Activated CD8-positive, alpha-beta memory T cell treated with anti-CD3 and anti-CD28 coated beads, Interleukin-2, amount 10 ng/mL, durations not matched to agents 7 days and 5 days (primary cell): ENCODE measurements at regions not wholly inside any gene's neighbourhood (a gene's known extent, or its start where the extent isn't known, plus 50 kb on each side); places are given as distances from the start of the nearest gene placed in this dataset.

Experiments
- ATAC-seq: fragments of 150-1000 bp; cut with Tn5 transposase; one replicate; pipeline ENCODE4 v1.10.0; 2021; ENCODE audit warnings: moderate library complexity
- CTCF ChIA-PET: fragments of 350-600 bp; sonication (Branson Sonifier 250); formaldehyde crosslinking; loops from one replicate; lab custom pipeline; 2021; ENCODE audit warnings: antibody characterized with exemption; lab: Charles Lee
- DNase-seq: peaks from one replicate; pipeline ENCODE4 v3.0.0-alpha.2; 2020
- H3K27ac Mint-ChIP-seq: one replicate; pipeline ENCODE4 v1.8.0; 2021; ENCODE audit warnings: mild to moderate bottlenecking, mixed read lengths
- H3K27me3 Mint-ChIP-seq: one replicate; pipeline ENCODE4 v1.8.0; 2021; ENCODE audit warnings: mixed read lengths
- H3K36me3 Mint-ChIP-seq: one replicate; pipeline ENCODE4 v1.8.0; 2021; ENCODE audit warnings: mild to moderate bottlenecking, mixed read lengths
- H3K4me1 Mint-ChIP-seq: one replicate; pipeline ENCODE4 v1.8.0; 2021; ENCODE audit warnings: mixed read lengths
- H3K4me3 Mint-ChIP-seq: one replicate; pipeline ENCODE4 v1.8.0; 2021; ENCODE audit warnings: mild to moderate bottlenecking, moderate library complexity, mixed read lengths
- H3K9me3 Mint-ChIP-seq: one replicate; pipeline ENCODE4 v1.8.0; 2022; ENCODE audit warnings: low read depth, mixed read lengths

DNA sequence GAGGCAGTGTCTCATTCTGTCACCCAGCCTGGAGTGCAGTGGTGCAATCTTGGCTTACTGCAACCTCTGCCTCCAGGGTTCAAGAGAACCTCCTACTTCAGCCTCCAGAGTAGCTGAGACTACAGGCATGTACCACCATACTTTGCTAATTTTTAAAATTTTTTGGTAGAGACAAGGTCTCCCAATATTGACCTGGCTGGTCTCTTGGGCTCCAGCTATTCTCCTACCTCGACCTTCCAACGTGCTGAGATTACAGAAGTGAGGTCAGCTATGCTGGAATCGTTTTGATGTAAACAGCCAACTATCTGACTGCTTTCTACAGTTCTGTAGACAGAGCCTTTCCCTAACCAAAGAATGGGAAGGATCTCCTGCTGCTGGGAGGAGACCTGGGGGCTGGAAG is 375.8 kb downstream of the GATA3 start:
- no peak for DNase-seq
- no peaks in the 10 kb centered on the region for H3K9me3 Mint-ChIP-seq
- H3K4me3 Mint-ChIP-seq: no peak overlapping the region
- CTCF ChIA-PET: interaction anchor here (0.7 to 1.9 kb wide), 9 partner anchors 9 to 370 kb away, joined by 3 to 6 read pairs (median 3); no protein-coding TSS in a partner anchor
- H3K27me3 Mint-ChIP-seq: peaks cover 3% of the 10 kb centered on the region
- no peaks in the 10 kb centered on the region for H3K36me3 Mint-ChIP-seq
- H3K27ac Mint-ChIP-seq: no peak overlapping the region
- peaks cover 10% of the 10 kb centered on the region for H3K4me1 Mint-ChIP-seq
- no peak for ATAC-seq

DNA sequence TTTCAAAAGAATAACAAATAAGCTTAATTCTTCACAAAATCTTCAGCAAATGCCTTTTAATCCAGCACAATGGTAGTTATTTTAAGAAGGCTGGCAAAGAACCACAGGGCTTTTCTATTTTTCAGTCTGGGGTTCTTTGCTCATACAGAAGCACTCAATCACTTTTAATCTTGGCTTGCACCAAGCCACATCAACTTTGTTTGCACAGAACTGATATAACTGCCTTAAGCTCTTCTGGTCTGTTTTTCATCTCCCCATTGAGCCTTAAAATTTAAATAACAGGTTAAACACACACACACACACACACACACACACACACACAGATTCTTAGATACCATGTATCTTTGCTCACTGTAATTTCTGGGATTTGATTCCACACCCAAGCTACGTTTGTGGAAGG is 377.0 kb downstream of the GATA3 start:
- Mint-ChIP-seq H3K27me3 (peaks cover 3% of the 10 kb centered on the region), H3K9me3 (no peaks in the 10 kb centered on the region), H3K36me3 (peaks cover 2% of the 10 kb centered on the region), H3K4me1 (peaks cover 10% of the 10 kb centered on the region), H3K4me3 (no peak overlapping the region), H3K27ac (no peak overlapping the region)
- ATAC-seq: no peak
- no peak for DNase-seq
- CTCF ChIA-PET: interaction anchor here (0.8 to 1.9 kb wide), 3 partner anchors 10 to 371 kb away, joined by 3 to 5 read pairs (median 3); no protein-coding TSS in a partner anchor

DNA sequence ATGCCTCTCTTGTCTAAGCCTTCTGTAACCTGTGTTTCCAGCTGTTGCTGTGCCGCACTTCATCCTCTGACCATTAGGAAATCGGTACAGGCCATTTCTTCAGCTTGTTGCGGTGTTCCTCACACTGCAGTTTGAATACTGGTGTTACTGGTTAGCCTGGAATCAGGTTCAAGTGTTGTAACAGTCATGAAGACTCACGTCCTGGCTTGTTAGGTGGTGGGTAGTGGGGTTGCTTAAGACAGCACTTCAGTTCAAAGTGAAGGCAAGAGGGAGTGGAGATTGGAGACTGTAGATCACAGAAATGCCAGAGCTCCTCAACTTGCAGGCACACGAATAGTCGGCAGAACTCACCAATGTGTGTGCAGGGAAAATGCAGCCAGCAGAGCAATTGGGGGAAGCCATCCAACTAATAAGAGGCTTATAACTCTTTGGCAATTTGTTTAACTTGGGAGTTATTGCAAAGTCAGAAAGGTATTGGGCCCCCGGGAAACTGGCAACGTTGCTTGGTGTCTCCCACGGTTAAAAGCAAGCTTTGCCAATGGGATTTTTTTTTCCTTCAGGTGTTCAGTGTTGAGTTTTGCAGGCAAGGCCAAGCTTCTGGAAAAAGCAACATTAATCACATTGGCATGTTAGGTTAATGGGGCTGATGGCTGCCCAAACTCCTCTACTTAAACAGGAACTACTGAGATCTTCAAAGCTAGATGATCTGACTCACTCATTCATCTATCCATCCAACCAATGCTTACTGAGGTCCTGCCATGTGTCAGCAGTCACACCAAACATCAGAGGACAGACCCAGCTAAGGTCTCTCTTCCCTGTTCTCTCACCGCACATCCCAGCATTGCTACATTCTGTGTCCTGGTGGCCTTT is 380.9 kb downstream of the GATA3 start:
- H3K4me3 Mint-ChIP-seq: no peak overlapping the region
- ATAC-seq (no peak), DNase-seq (no peak)
- CTCF ChIA-PET: interaction anchor here (0.8 to 1.4 kb wide), 4 partner anchors 8 to 38 kb away, joined by 3 read pairs; no protein-coding TSS in a partner anchor
- H3K9me3 Mint-ChIP-seq: no peaks in the 10 kb centered on the region
- H3K27ac Mint-ChIP-seq: no peak overlapping the region
- peaks cover 11% of the 10 kb centered on the region for H3K36me3 Mint-ChIP-seq
- H3K4me1 Mint-ChIP-seq: peaks cover 35% of the 10 kb centered on the region
- H3K27me3 Mint-ChIP-seq: peaks cover 3% of the 10 kb centered on the region

DNA sequence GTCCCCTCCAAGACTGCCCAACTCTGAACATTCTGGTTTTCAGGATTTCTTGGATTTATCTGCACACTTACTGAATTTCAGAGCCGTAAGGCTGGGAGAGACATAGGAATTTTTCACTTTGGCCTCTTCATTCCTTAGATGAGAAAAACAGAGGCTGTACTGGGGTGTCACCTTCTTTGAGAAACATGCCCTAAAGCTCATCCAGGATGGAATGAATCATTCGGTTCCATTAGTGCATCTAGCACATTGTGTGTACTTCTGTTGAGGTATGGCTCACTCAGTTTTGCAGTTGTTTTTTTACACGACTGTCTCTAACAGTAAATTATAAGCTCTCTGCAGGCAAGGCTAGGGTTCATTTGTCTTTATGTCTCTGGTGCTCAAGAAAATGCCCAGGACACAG is 383.4 kb downstream of the GATA3 start:
- H3K27me3 Mint-ChIP-seq: no peaks in the 10 kb centered on the region
- H3K4me1 Mint-ChIP-seq: peaks cover 35% of the 10 kb centered on the region
- no peak overlapping the region for H3K4me3 Mint-ChIP-seq
- H3K27ac Mint-ChIP-seq: peak overlapping the region; percentile 48
- no peaks in the 10 kb centered on the region for H3K9me3 Mint-ChIP-seq
- DNase-seq (no peak), ATAC-seq (no peak)
- peaks cover 11% of the 10 kb centered on the region for H3K36me3 Mint-ChIP-seq
- CTCF ChIA-PET: interaction anchor here (0.8 to 1.1 kb wide), 4 partner anchors 9 to 377 kb away, joined by 3 read pairs; no protein-coding TSS in a partner anchor

DNA sequence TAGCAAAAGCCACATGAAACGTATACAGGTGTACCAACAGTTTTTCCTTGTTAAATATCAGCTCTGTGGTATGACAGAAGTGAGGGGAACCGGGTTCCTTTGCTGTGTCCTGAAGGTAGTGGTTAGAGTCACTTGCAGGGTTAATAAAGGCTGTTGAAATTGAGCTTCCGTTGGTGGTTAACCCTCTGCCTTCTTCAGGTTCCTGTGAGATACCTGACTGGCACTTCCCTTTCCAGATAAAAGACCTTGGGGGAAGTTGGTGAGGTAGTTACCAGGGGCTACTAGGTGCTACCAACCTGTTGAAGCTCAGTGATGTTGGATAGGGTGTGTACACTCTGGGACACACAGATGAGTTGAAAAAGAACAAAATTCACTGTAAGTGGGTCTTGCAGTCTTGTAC is 384.1 kb downstream of the GATA3 start:
- Mint-ChIP-seq H3K9me3 (no peaks in the 10 kb centered on the region), H3K27me3 (peaks cover 5% of the 10 kb centered on the region), H3K27ac (peak overlapping the region; percentile 48), H3K4me1 (peaks cover 37% of the 10 kb centered on the region), H3K4me3 (no peak overlapping the region), H3K36me3 (peaks cover 11% of the 10 kb centered on the region)
- CTCF ChIA-PET: interaction anchor here (0.8 to 1.4 kb wide), 6 partner anchors 8 to 378 kb away, joined by 3 to 4 read pairs (median 3); no protein-coding TSS in a partner anchor
- ATAC-seq (peak; percentile 86), DNase-seq (peak; percentile 64)

DNA sequence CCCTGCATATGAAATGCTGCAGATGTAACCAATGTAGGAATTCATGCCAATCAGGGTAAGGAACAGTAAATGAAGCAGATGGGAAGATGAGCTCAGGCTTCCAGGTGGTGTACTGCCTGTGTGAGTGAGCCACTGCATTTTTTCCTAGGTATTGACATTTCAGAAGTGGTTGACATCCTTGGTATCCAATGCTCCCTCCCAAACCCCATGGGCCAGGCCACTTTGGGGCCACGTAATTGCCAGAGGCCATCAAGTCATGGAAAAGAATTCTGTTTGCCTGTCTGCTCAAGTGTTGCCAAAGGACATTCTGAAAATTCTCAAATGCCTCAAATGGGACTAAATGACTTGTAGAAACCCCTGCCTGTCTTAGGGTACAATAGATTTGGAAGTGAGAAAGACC is 384.6 kb downstream of the GATA3 start:
- Mint-ChIP-seq H3K4me3 (no peak overlapping the region), H3K4me1 (peaks cover 40% of the 10 kb centered on the region), H3K9me3 (no peaks in the 10 kb centered on the region), H3K27me3 (peaks cover 6% of the 10 kb centered on the region), H3K27ac (peak overlapping the region; percentile 48), H3K36me3 (peaks cover 11% of the 10 kb centered on the region)
- CTCF ChIA-PET: interaction anchor here (0.8 to 1.4 kb wide), 5 partner anchors 23 to 378 kb away, joined by 3 to 4 read pairs (median 3); no protein-coding TSS in a partner anchor
- DNase-seq (no peak), ATAC-seq (no peak)

DNA sequence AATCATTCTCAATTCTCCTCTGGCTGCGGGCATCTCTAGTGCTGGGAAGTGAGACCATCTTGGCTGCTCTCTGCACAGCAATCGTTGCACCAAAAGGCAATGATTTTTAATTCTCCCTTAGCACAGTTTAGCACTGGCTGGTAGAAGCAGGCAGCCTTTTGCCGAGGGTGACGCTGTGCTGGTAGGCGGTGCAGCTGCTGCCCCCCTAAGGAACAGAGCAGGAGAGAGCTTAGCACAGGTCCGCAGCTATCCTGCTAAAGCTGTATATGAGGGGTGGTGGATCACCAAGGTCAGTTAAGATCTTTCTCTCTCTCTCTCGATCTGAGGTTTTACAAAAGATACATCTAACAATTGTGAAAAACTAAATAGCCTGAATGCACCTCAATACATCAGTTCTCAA is 390.1 kb downstream of the GATA3 start:
- ATAC-seq: peak; percentile 96
- no peak overlapping the region for H3K27ac Mint-ChIP-seq
- peak; percentile 68 for DNase-seq

DNA sequence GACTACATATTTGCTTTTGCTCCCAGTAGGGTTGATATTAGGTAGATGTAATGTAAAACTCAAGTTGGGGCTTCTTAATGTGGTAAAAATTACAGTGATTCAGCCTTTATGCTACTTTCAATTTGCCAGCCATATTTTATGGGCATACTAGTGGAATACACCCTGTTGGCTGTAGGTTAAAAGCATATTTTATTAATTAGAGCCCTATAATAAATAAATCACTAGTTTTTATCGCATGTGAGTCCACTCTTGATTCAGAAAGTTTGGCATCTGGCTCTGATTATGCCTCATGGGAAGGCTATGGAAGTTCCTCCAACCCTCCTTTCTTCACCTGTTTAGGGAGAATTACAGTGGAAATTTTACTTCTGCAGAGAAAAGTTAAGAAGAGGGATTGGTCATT is 390.9 kb downstream of the GATA3 start:
- no peak overlapping the region for H3K4me3 Mint-ChIP-seq
- H3K27me3 Mint-ChIP-seq: peaks cover 6% of the 10 kb centered on the region
- H3K9me3 Mint-ChIP-seq: no peaks in the 10 kb centered on the region
- H3K36me3 Mint-ChIP-seq: no peaks in the 10 kb centered on the region
- H3K27ac Mint-ChIP-seq: no peak overlapping the region
- CTCF ChIA-PET: interaction anchor here (1.0 to 1.5 kb wide), 3 partner anchors 13 to 374 kb away, joined by 3 to 5 read pairs (median 4); no protein-coding TSS in a partner anchor
- ATAC-seq (no peak), DNase-seq (no peak)
- H3K4me1 Mint-ChIP-seq: peaks cover 14% of the 10 kb centered on the region

More for the DNA sequence above, 390.1 kb downstream of the GATA3 start:
- Mint-ChIP-seq H3K4me1 (peaks cover 14% of the 10 kb centered on the region), H3K9me3 (no peaks in the 10 kb centered on the region), H3K4me3 (no peak overlapping the region), H3K27me3 (peaks cover 6% of the 10 kb centered on the region), H3K36me3 (no peaks in the 10 kb centered on the region)
- CTCF ChIA-PET: interaction anchor here (1.0 to 1.5 kb wide), 3 partner anchors 13 to 373 kb away, joined by 3 to 5 read pairs (median 4); no protein-coding TSS in a partner anchor

DNA sequence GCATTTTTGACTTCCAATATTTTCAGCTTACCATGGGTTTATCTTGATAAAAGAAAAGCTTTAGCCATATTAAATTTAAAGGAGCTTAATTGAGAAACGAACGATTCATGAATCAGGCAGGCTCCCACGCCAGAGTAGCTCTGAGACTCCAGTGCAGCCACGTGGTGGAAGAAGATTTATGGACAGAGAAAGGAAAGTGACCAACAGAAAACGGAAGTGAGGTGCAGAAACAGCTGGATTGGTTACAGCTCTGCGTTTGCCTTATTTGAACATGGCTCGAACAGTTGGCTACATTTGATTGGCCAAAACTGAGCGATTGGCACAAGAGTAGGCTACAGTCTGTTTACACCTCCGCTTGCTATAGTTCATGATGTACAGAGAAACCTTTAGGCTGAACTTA is 395.4 kb downstream of the GATA3 start:
- CTCF ChIA-PET: interaction anchor here (1.4 kb wide), 1 partner anchor 390 kb away, joined by 3 read pairs; no protein-coding TSS in a partner anchor
- H3K4me3 Mint-ChIP-seq: no peak overlapping the region
- H3K27me3 Mint-ChIP-seq: no peaks in the 10 kb centered on the region
- no peaks in the 10 kb centered on the region for H3K9me3 Mint-ChIP-seq
- H3K36me3 Mint-ChIP-seq: no peaks in the 10 kb centered on the region
- no peak overlapping the region for H3K27ac Mint-ChIP-seq
- H3K4me1 Mint-ChIP-seq: peaks cover 11% of the 10 kb centered on the region
- ATAC-seq (no peak), DNase-seq (no peak)

DNA sequence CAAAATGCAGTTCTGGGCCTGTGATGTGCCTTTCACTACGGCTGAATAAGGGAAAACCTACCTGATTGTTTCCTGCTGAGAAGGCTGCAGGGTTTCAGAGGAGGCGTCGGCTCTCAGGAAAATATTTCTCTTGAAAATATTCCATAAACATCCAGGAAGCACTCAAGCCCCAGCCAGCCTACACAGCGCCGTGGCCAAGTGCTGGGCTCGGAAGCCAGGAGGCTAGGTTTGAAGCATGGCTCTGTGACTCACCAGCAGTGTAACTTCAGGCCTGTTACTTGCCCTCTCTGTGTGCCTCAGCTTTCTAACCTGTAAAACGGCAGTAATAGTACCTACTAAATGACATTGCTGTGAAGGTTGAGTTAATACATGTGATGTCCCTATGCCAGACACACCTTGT is 399.1 kb downstream of the GATA3 start:
- no peak for DNase-seq
- Mint-ChIP-seq H3K27me3 (peaks cover 5% of the 10 kb centered on the region), H3K4me3 (no peak overlapping the region), H3K4me1 (peaks cover 11% of the 10 kb centered on the region), H3K36me3 (peaks cover 2% of the 10 kb centered on the region), H3K27ac (no peak overlapping the region), H3K9me3 (peaks cover 2% of the 10 kb centered on the region)
- CTCF ChIA-PET: no interaction called here
- no peak for ATAC-seq

DNA sequence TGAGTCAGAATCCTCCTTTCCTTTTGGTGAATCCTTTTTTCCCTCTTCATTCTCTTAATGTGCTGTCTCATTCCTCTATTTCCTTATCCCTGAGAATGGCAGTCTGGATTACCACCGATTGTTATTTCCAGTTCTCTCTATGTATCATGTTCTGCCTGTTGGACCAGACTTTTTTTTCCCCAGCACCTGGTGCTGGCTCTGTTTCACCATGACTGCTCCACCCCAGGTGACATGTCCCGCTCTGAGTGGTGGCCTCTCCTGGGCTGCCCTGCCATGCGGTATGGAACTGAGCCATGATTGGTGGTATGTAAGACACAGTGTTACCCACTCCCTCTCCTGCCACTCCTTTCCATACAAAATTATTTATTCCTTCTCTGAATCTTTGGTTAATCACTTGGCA is 399.9 kb downstream of the GATA3 start:
- Mint-ChIP-seq H3K4me1 (peaks cover 11% of the 10 kb centered on the region), H3K27ac (no peak overlapping the region), H3K9me3 (peaks cover 2% of the 10 kb centered on the region), H3K27me3 (peaks cover 5% of the 10 kb centered on the region), H3K36me3 (peaks cover 2% of the 10 kb centered on the region), H3K4me3 (no peak overlapping the region)
- ATAC-seq (no peak), DNase-seq (no peak)
- CTCF ChIA-PET: no interaction called here

DNA sequence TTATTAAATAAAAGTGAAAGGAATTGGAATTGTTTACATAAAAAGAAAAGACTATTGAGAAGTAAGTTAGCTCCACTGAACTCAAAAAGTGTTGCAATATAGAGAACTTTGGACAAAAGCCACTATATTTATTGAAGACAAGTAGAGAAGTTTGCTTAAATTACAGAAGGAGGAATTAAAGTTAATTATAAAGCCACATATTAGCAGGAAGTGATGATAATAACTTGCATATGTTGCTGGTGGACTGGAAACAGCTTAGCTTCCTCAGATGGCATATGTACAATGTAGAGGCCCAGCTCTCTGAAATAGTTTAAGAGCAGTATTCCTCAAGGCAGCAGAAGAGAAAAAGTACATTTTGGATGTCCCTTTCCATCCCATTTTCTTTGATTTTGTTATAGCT is 400.7 kb downstream of the GATA3 start:
- CTCF ChIA-PET: no interaction called here
- Mint-ChIP-seq H3K9me3 (peaks cover 2% of the 10 kb centered on the region), H3K27me3 (peaks cover 5% of the 10 kb centered on the region), H3K36me3 (peaks cover 2% of the 10 kb centered on the region), H3K4me1 (peaks cover 11% of the 10 kb centered on the region), H3K27ac (no peak overlapping the region), H3K4me3 (no peak overlapping the region)
- DNase-seq (no peak), ATAC-seq (no peak)

DNA sequence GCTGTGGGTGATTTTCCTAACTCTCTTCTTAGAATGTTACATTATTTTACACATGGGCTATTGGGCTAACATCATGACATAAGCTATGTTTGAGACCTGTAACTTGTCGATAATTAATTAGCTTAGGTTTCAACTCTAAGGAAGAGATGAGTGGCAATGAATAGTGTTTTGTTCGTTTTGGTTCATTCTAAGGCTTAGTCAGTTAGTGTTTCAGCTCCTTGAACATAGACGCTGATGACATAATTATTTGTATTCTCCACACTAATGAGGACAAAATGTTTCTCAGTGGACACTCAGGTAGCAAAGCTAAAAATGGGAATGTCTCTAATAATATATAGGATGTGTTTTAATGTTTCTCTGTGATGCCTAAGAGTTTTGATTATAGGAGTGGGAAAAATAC is 401.9 kb downstream of the GATA3 start:
- peaks cover 2% of the 10 kb centered on the region for H3K36me3 Mint-ChIP-seq
- no peak overlapping the region for H3K4me3 Mint-ChIP-seq
- H3K27ac Mint-ChIP-seq: no peak overlapping the region
- H3K27me3 Mint-ChIP-seq: peaks cover 5% of the 10 kb centered on the region
- peaks cover 2% of the 10 kb centered on the region for H3K9me3 Mint-ChIP-seq
- CTCF ChIA-PET: interaction anchor here (0.6 kb wide), 1 partner anchor 1900 kb away, joined by 3 read pairs; no protein-coding TSS in a partner anchor
- peaks cover 11% of the 10 kb centered on the region for H3K4me1 Mint-ChIP-seq
- DNase-seq (no peak), ATAC-seq (no peak)
